RWPE1 (cell line): ENCODE measurements at regions not wholly inside any gene's neighbourhood (a gene's known extent, or its start where the extent isn't known, plus 50 kb on each side); places are given as distances from the start of the nearest gene placed in this dataset.

ENCODE experiments used
- CTCF ChIA-PET: fragments of 350-600 bp; sonication (Branson Sonifier 250); formaldehyde crosslinking; extraction: SDS; loops from one replicate; lab custom pipeline; 2021; lab: Yijun Ruan, JAX
- POLR2A ChIA-PET: fragments of 400-600 bp; formaldehyde crosslinking; extraction: SDS; loops from one replicate; lab custom pipeline; 2020; ENCODE audit warnings: antibody characterized with exemption; ENCODE audit not compliant: low non-redundant PET; lab: Yijun Ruan, JAX
- DNase-seq: peaks from one replicate; pipeline ENCODE4 v3.0.0; 2012; ENCODE audit warnings: low spot score
- H3K27ac ChIP-seq: fragments of 450-650 bp; 2 replicates; pipeline ENCODE4 v1.5.1; 2017
- CTCF ChIP-seq: fragments of 450-650 bp; conservative IDR thresholded peaks from 2 replicates; pipeline ENCODE4 v1.5.1; 2017; ENCODE audit warnings: low read depth, mild to moderate bottlenecking

GRCh38 chr10:47098238-47098637, 187.0 kb downstream of the PTPN20 start:
- DNase-seq = no peak
- POLR2A ChIA-PET = no interaction called here
- H3K27ac ChIP-seq = no peak overlapping the region
- CTCF ChIA-PET = interaction anchor here (0.6 to 0.7 kb wide), 2 partner anchors 19 to 56 kb away, joined by 3 read pairs; no protein-coding TSS in a partner anchor
- no peak for TF ChIP-seq CTCF

GRCh38 chr10:47098964-47099363, 187.7 kb downstream of the PTPN20 start:
- ChIA-PET CTCF (no interaction called here), POLR2A (no interaction called here)
- H3K27ac ChIP-seq = no peak overlapping the region
- no peak for TF ChIP-seq CTCF
- no peak for DNase-seq

- ChIA-PET POLR2A (no interaction called here), CTCF (no interaction called here)
- H3K27ac ChIP-seq = no peak overlapping the region
These were observed 188.2 kb downstream of the PTPN20 start for GRCh38 chr10:47099474-47099873.

GRCh38 chr10:47101196-47101595, 190.0 kb downstream of the PTPN20 start:
- DNase-seq = no peak
- ChIA-PET CTCF (no interaction called here), POLR2A (no interaction called here)
- H3K27ac ChIP-seq = no peak overlapping the region
- TF ChIP-seq CTCF = no peak

More at GRCh38 chr10:47099474-47099873, 188.2 kb downstream of the PTPN20 start:
- no peak for DNase-seq
- TF ChIP-seq CTCF = no peak

- no peak overlapping the region for H3K27ac ChIP-seq
- POLR2A ChIA-PET = no interaction called here
- CTCF ChIA-PET = no interaction called here
- no peak for TF ChIP-seq CTCF
- no peak for DNase-seq
These were observed 190.6 kb downstream of the PTPN20 start for GRCh38 chr10:47101807-47102206.

- POLR2A ChIA-PET = no interaction called here
- no peak overlapping the region for H3K27ac ChIP-seq
- CTCF ChIA-PET = no interaction called here
- TF ChIP-seq CTCF = no peak
- no peak for DNase-seq
These were observed 192.9 kb downstream of the PTPN20 start for GRCh38 chr10:47104151-47104605.
